ENCODE measurements at regions not wholly inside any gene's neighbourhood (a gene's known extent, or its start where the extent isn't known, plus 50 kb on each side); places are given as distances from the start of the nearest gene placed in this dataset.

DNA sequence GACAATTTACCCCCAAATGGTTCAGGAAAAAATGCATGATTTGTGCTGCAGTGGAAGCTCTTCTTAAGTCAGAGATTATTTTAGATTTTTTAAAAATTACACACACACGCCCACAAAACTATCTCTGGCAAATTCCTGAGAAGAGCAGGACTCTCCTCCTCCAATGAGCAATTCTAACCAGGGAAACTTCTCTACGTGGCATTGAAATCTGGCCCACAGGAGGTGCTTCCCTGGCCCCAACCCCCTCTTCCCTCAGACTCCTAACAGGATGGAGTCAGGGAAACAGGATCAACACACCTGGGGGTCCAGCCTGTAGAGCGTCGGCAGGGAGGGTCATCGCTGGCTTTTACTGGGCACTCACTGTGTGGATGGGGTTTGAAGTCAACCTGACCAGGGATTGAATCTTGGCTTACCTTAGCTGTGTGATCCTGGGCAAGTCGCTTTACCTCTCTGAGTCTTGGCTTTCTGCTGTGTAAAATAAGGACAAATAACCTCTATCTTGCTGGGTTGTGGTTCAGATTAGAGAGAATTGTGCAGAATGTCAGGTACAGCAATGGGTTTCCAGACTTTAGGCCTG is 65.4 kb upstream of the ASAP2 start:
- TF ChIP-seq, protein P1, sequence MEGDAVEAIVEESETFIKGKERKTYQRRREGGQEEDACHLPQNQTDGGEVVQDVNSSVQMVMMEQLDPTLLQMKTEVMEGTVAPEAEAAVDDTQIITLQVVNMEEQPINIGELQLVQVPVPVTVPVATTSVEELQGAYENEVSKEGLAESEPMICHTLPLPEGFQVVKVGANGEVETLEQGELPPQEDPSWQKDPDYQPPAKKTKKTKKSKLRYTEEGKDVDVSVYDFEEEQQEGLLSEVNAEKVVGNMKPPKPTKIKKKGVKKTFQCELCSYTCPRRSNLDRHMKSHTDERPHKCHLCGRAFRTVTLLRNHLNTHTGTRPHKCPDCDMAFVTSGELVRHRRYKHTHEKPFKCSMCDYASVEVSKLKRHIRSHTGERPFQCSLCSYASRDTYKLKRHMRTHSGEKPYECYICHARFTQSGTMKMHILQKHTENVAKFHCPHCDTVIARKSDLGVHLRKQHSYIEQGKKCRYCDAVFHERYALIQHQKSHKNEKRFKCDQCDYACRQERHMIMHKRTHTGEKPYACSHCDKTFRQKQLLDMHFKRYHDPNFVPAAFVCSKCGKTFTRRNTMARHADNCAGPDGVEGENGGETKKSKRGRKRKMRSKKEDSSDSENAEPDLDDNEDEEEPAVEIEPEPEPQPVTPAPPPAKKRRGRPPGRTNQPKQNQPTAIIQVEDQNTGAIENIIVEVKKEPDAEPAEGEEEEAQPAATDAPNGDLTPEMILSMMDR (conservative IDR thresholded peaks at IDR 0.05), result no peak
- Mint-ChIP-seq H3K4me1 (peaks cover 10% of the 10 kb centered on the region), H3K9me3 (no peaks in the 10 kb centered on the region), H3K27ac (ENCODE audit: unreplicated experiment) (no peak overlapping the region), H3K27me3 (ENCODE audit: low read depth) (peaks cover 30% of the 10 kb centered on the region), H3K4me3 (no peak overlapping the region), H3K36me3 (ENCODE audit: low read depth) (no peaks in the 10 kb centered on the region)
- no peak for DNase-seq (ENCODE audit: low read depth, low spot score)

DNA sequence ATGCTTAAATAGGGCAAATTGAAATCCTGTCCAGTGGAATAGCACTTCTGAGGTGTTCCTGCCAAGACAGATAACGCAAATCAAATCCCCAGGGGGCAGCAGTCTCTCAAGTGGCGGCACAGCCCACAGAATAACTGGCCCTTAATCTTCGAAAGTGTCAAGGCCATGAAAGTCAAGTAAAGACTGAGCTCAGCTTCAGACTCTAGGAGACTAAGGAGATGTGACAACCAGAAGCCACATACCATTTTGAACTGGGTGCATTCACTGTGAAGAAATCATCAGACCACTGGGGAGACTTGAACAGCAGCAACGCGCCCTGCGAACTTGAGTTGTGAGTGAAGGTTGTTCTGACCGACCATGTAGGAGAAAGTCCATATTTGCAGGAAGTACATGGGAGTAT is 66.0 kb upstream of the ASAP2 start:
- Mint-ChIP-seq H3K27me3 (ENCODE audit: low read depth) (peaks cover 30% of the 10 kb centered on the region), H3K9me3 (no peaks in the 10 kb centered on the region), H3K36me3 (ENCODE audit: low read depth) (no peaks in the 10 kb centered on the region), H3K27ac (ENCODE audit: unreplicated experiment) (no peak overlapping the region), H3K4me1 (peaks cover 10% of the 10 kb centered on the region), H3K4me3 (no peak overlapping the region)
- TF ChIP-seq, protein P1 (conservative IDR thresholded peaks at IDR 0.05), result peak; percentile 23
- no peak for DNase-seq (ENCODE audit: low read depth, low spot score)

DNA sequence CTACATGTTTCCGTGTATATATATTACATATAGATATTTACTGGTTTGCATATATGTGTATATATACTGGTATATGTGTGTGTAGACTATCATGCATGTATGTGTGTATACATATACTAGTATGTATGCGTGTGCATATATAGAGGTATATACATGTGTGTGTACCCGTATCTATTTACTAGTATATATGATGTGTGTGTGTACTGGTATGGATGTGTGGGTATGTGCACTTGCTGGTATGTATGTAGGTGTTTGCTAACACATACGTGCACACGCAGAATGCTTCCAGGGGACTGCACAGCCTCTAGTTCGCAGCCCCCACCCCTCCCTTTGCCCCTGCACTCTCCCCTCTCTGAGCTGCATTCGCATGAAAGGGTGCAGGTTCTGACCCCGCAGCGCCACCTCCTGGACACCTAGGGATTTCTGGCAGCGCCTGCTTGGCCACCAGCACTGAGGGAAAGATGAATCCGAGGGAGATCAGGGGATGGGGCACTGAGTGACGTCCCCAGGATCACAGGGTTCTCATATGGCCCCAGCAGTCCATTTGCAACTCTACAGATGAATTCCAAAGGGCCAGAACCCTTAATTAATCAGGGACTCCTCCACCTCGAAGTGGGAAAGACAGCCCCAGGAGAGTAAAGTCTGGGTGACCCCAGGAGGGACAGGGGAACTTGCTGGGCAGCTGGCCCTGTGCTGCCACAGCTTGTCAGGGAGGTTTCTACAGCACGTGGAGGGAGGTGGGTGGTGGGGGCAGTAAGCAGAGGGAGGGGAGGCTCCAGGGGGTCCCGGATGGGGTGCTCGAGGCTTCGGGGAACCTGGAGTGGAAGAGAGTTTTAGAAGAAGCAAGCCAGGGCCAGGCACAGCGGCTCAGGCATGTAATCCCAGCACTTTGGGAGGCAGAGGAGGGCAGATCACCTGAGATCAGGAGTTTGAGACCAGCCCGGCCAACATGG is 66.8 kb upstream of the ASAP2 start:
- H3K4me1 Mint-ChIP-seq, result peaks cover 10% of the 10 kb centered on the region
- H3K9me3 Mint-ChIP-seq, result no peaks in the 10 kb centered on the region
- peak; percentile 95 for DNase-seq (ENCODE audit: low read depth, low spot score)
- no peak overlapping the region for H3K27ac Mint-ChIP-seq (ENCODE audit: unreplicated experiment)
- TF ChIP-seq, protein P1 (conservative IDR thresholded peaks at IDR 0.05), result peak; percentile 84
- peaks cover 30% of the 10 kb centered on the region for H3K27me3 Mint-ChIP-seq (ENCODE audit: low read depth)
- no peaks in the 10 kb centered on the region for H3K36me3 Mint-ChIP-seq (ENCODE audit: low read depth)
- no peak overlapping the region for H3K4me3 Mint-ChIP-seq

DNA sequence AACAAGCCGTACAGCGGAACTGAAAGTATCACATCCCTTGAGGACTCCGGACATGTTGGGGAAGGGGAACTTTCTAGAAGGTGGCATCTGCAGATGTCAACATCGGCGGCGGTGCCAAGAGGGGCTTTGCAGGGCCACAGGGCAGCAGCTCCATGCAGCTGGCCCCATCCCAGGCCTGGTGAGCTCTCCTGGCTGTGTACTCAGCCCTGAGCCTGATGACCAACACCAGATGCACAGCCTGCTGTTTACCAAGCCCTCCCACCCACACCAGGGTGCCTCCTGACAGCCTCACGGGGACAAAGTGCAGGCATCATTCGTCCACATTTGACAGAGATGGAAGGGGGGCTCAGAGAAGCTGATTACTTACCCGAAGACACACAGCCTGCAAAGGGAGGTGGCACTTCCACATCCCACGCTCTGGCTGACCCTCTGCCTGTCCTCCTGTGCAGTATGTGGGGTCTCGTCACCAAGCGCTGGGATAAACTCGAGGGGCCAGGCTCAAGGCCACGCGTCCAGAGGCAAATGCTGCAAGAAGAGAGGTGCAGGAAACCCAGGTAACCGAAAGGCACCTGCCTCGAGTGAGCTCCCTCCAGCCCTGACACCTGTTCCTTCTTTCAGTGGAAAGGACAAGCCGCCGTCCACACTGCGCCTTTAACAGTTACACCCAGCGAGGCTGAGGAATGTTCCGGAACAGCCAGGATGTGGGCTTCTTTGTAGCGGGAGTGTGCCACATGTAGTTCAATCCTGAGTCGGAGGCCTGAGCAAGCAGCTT is 69.0 kb upstream of the ASAP2 start:
- DNase-seq (ENCODE audit: low read depth, low spot score), result no peak
- Mint-ChIP-seq H3K4me1 (peaks cover 10% of the 10 kb centered on the region), H3K4me3 (no peak overlapping the region), H3K9me3 (peaks cover 5% of the 10 kb centered on the region), H3K27ac (ENCODE audit: unreplicated experiment) (no peak overlapping the region), H3K27me3 (ENCODE audit: low read depth) (peaks cover 8% of the 10 kb centered on the region), H3K36me3 (ENCODE audit: low read depth) (no peaks in the 10 kb centered on the region)
- TF ChIP-seq, protein P1 (conservative IDR thresholded peaks at IDR 0.05), result no peak

DNA sequence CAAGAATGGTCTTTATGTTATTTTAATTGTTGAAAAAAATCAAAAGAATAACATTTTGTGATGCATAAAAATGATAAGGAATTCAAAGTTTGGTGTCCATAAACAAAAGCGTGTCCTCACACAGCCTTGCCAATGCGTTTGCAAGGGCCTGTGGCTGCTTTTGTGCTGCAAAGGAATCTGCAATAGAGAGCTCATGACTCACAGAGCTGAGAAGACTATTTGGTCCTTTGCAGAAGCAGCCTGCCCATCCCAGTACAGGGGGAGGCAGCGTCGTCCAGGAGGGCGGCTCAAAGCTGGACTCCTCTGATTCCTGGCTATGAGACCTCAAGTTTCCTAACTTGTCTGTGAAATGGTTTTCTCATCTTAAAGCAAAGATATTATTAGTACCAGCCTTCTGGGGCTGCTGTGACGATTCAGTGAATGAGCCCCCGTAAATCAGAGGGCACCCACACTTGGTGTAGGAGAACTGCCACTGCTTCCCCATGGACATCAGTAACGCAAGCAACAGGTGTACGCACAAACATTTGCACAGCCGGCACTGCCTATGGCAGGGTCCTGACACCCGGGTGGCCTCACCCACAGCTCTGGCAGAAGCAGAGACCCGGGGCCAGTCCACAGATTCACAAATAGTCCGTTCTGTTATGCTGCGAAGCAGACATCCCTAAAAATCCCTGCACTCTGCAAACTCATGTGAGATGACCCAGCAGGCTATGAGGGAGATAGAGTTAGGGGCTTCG is 70.6 kb upstream of the ASAP2 start:
- Mint-ChIP-seq H3K9me3 (peaks cover 5% of the 10 kb centered on the region), H3K4me1 (peaks cover 10% of the 10 kb centered on the region), H3K27me3 (ENCODE audit: low read depth) (peaks cover 7% of the 10 kb centered on the region), H3K27ac (ENCODE audit: unreplicated experiment) (no peak overlapping the region), H3K4me3 (no peak overlapping the region), H3K36me3 (ENCODE audit: low read depth) (no peaks in the 10 kb centered on the region)
- TF ChIP-seq, protein P1 (conservative IDR thresholded peaks at IDR 0.05), result no peak
- no peak for DNase-seq (ENCODE audit: low read depth, low spot score)

Data from neural crest cell (in vitro differentiated cells).